ENCODE measurements at regions not wholly inside any gene's neighbourhood (a gene's known extent, or its start where the extent isn't known, plus 50 kb on each side); places are given as distances from the start of the nearest gene placed in this dataset.

DNA sequence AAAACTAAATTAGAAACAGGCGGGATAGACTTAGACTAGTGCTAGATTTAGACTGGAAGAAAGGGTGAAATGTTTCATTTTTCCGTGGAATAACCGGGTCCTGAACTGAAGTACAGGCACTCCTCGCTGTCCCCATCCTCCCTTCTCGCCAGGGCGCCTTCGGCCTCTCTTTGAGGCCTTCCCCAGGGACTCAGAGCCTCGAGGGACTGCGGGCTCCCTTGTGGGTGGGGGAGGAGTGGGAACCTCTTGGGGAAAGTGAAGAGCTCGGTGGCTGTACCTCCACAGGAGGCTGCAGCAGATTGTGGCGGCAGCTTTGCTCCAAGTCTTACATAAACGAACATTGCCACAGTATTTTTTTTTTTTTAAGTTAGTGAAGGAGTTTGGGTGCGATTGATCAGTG, 1988.8 kb upstream of the FLRT2 start:
- no peak overlapping the region for H3K4me3 ChIP-seq (IDR thresholded peaks at IDR 0.05; ENCODE audit: insufficient read depth, low read depth, low read length)
- no peaks in the 10 kb centered on the region for H3K4me1 ChIP-seq (ENCODE audit: low read depth, poor library complexity, severe bottlenecking)
- no peaks in the 10 kb centered on the region for H3K79me2 ChIP-seq (ENCODE audit: insufficient read depth, low read depth)
- TF ChIP-seq, protein P1, sequence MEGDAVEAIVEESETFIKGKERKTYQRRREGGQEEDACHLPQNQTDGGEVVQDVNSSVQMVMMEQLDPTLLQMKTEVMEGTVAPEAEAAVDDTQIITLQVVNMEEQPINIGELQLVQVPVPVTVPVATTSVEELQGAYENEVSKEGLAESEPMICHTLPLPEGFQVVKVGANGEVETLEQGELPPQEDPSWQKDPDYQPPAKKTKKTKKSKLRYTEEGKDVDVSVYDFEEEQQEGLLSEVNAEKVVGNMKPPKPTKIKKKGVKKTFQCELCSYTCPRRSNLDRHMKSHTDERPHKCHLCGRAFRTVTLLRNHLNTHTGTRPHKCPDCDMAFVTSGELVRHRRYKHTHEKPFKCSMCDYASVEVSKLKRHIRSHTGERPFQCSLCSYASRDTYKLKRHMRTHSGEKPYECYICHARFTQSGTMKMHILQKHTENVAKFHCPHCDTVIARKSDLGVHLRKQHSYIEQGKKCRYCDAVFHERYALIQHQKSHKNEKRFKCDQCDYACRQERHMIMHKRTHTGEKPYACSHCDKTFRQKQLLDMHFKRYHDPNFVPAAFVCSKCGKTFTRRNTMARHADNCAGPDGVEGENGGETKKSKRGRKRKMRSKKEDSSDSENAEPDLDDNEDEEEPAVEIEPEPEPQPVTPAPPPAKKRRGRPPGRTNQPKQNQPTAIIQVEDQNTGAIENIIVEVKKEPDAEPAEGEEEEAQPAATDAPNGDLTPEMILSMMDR (conservative IDR thresholded peaks at IDR 0.05; ENCODE audit: low read depth, low read length) = no peak
- no peaks in the 10 kb centered on the region for H3K27me3 ChIP-seq (ENCODE audit: insufficient read depth, low read depth)
- no peak overlapping the region for H2AFZ ChIP-seq (ENCODE audit: low read depth)
- no peak overlapping the region for H3K9ac ChIP-seq
- no peaks in the 10 kb centered on the region for H4K20me1 ChIP-seq (ENCODE audit: insufficient read depth)
- no peak overlapping the region for H3K27ac ChIP-seq
- H3K4me2 ChIP-seq = no peak overlapping the region
- no peaks in the 10 kb centered on the region for H3K36me3 ChIP-seq (ENCODE audit: insufficient read depth)

DNA sequence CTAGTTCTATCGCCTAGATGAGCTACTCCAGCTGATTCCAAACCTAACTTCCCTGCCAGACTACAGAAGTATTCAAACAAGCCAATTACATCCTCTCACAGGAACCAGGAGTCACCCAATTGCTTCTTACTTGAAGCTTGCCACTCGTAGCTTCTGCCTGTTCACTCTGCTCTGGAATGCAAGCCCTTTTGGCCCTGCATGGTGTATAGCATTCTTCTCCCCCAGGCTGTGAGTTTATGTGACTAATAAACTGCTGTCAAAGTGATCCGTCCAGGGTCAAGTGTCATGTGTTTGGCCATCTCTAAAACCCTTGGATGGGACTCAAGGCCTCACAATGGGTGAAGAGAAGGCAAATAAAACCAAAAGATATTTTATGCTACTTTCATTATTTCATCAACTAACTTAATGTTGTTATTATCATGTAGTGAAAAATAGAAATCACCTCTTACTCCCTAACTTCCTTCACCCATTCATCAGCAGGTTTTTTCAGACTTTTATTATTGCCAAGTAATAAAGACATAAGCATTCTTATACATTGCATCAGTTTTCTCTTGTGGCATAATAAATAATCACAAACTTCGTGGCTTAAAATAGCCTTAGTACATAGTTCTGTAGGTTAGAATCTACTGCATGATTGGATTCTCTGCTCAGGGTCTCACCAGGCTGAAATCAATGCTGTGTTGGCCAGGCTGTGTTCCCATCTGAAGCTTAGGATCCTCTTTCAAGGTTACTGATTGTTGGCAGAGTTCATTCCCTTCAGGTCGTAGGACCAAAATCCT, 1981.7 kb upstream of the FLRT2 start:
- Histone ChIP-seq H3K9ac (no peak overlapping the region), H3K4me2 (no peak overlapping the region), H3K4me1 (ENCODE audit: low read depth, poor library complexity, severe bottlenecking) (no peaks in the 10 kb centered on the region), H2AFZ (ENCODE audit: low read depth) (no peak overlapping the region), H3K27me3 (ENCODE audit: insufficient read depth, low read depth) (no peaks in the 10 kb centered on the region), H3K4me3 (IDR thresholded peaks at IDR 0.05; ENCODE audit: insufficient read depth, low read depth, low read length) (no peak overlapping the region), H3K79me2 (ENCODE audit: insufficient read depth, low read depth) (no peaks in the 10 kb centered on the region), H3K27ac (no peak overlapping the region), H4K20me1 (ENCODE audit: insufficient read depth) (no peaks in the 10 kb centered on the region), H3K36me3 (ENCODE audit: insufficient read depth) (no peaks in the 10 kb centered on the region)
- TF ChIP-seq, protein P1 (conservative IDR thresholded peaks at IDR 0.05; ENCODE audit: low read depth, low read length) = no peak

DNA sequence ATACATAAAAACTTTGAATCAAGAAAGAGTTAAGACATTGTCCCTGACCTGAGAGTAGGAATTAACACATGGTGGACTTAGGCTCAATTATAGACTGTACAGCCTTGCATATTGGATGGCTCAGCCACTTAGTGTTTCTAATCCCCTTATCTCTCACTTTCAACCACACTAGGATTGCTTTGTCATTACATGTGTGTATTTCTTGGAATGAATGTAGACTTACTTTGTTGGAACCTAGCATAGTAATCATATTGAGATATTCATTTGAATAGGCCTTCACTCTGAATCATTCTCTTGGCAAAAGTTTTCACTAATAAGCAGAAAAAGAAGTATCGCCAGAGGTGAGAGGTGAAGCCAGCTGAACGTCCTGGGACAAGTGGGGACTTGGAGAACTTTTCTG, 1973.9 kb upstream of the FLRT2 start:
- Histone ChIP-seq H3K27me3 (ENCODE audit: insufficient read depth, low read depth) (no peaks in the 10 kb centered on the region), H3K9ac (no peak overlapping the region), H3K36me3 (ENCODE audit: insufficient read depth) (no peaks in the 10 kb centered on the region), H2AFZ (ENCODE audit: low read depth) (no peak overlapping the region), H3K4me1 (ENCODE audit: low read depth, poor library complexity, severe bottlenecking) (peaks cover 8% of the 10 kb centered on the region), H3K4me3 (IDR thresholded peaks at IDR 0.05; ENCODE audit: insufficient read depth, low read depth, low read length) (no peak overlapping the region), H3K79me2 (ENCODE audit: insufficient read depth, low read depth) (no peaks in the 10 kb centered on the region), H3K27ac (no peak overlapping the region), H3K4me2 (no peak overlapping the region), H4K20me1 (ENCODE audit: insufficient read depth) (no peaks in the 10 kb centered on the region)
- TF ChIP-seq, protein P1 (conservative IDR thresholded peaks at IDR 0.05; ENCODE audit: low read depth, low read length) = no peak

DNA sequence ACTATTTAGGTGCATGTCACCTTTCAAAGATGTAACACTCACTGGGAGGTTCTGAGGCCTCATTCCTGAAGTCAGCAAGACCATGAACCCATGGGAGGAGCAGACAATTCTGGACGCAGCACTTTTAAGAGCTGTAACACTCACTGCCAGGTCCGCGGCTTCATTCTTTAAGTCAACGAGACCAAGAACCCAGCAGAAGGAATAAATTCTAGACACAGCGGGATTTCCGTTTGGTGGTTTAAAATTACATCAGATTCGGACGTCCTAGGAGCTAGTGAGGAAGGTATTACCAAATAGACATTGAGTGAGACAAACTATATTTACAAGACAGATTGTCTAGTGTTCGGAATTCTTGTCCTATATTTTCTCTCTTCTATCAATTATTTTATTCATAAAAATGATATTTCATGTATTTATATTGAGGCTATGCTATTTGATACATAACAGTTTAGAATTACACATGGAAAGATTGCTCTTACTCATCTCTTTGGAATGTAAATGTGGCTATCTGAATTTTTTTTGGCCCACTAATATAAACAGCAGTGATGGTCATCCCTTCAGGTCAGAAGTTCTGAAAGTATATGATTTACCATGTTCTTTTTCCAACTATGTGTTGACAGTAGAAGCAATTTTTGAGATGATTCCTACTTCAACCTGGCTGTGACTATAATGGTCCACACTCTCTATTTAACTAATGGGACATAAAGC, 1973.0 kb upstream of the FLRT2 start:
- Histone ChIP-seq H3K27ac (no peak overlapping the region), H3K4me3 (IDR thresholded peaks at IDR 0.05; ENCODE audit: insufficient read depth, low read depth, low read length) (no peak overlapping the region)
- TF ChIP-seq, protein P1 (conservative IDR thresholded peaks at IDR 0.05; ENCODE audit: low read depth, low read length) = no peak

More for the DNA sequence above, 1973.0 kb upstream of the FLRT2 start:
- Histone ChIP-seq H3K4me1 (ENCODE audit: low read depth, poor library complexity, severe bottlenecking) (peaks cover 8% of the 10 kb centered on the region), H3K27me3 (ENCODE audit: insufficient read depth, low read depth) (no peaks in the 10 kb centered on the region), H3K79me2 (ENCODE audit: insufficient read depth, low read depth) (no peaks in the 10 kb centered on the region), H4K20me1 (ENCODE audit: insufficient read depth) (no peaks in the 10 kb centered on the region), H3K36me3 (ENCODE audit: insufficient read depth) (no peaks in the 10 kb centered on the region), H2AFZ (ENCODE audit: low read depth) (no peak overlapping the region), H3K4me2 (no peak overlapping the region), H3K9ac (no peak overlapping the region)
